Stimulated activated CD4-positive, alpha-beta T cell treated with anti-CD3 and anti-CD28 coated beads, TNF-alpha, amount 100 ng/mL, for 48 hours (primary cell): ENCODE measurements at regions not wholly inside any gene's neighbourhood (a gene's known extent, or its start where the extent isn't known, plus 50 kb on each side); places are given as distances from the start of the nearest gene placed in this dataset.
"Not testable (repeated sequence)": the region's sequence is repeated elsewhere in the genome, so short reads cannot be mapped to it uniquely, and the experiment has no call there.

Experiments used
- DNase-seq, 3 donors: peaks; one replicate each; pipeline ENCODE4 v3.0.0-alpha.2; 2020; ENCODE audit warnings: low read depth in 3 of 3

- DNase-seq = no peak
These were observed 245.7 kb downstream of the SP3 start for GRCh38 chr2:173719471-173719870.

GRCh38 chr2:173720306-173720705 is 244.9 kb downstream of the SP3 start:
- no peak for DNase-seq

- DNase-seq = no peak
These were observed 230.4 kb downstream of the SP3 start for GRCh38 chr2:173734797-173735196.

- not testable (repeated sequence) for DNase-seq
These were observed 227.1 kb downstream of the SP3 start for GRCh38 chr2:173737954-173738575.

GRCh38 chr2:173739006-173739405 is 226.2 kb downstream of the SP3 start:
- no peak for DNase-seq

- DNase-seq = no peak
These were observed 224.5 kb downstream of the SP3 start for GRCh38 chr2:173740639-173741038.

GRCh38 chr2:173741759-173742158 is 223.4 kb downstream of the SP3 start:
- DNase-seq = no peak

- no peak for DNase-seq
These were observed 218.1 kb downstream of the SP3 start for GRCh38 chr2:173747035-173747434.

GRCh38 chr2:173749315-173749714 is 215.9 kb downstream of the SP3 start:
- no peak for DNase-seq

- DNase-seq = no peak
These were observed 214.8 kb downstream of the SP3 start for GRCh38 chr2:173750353-173750801.

- no peak for DNase-seq
These were observed 214.3 kb downstream of the SP3 start for GRCh38 chr2:173750831-173751230.

GRCh38 chr2:173751245-173751975 is 213.8 kb downstream of the SP3 start:
- no peak for DNase-seq

GRCh38 chr2:173752152-173752551 is 213.0 kb downstream of the SP3 start:
- no peak for DNase-seq

- DNase-seq = no peak
These were observed 211.7 kb downstream of the SP3 start for GRCh38 chr2:173753441-173753840.

- no peak for DNase-seq
These were observed 211.0 kb downstream of the SP3 start for GRCh38 chr2:173754165-173754564.

GRCh38 chr2:173754837-173755236 is 210.3 kb downstream of the SP3 start:
- DNase-seq = no peak

GRCh38 chr2:173755798-173756197 is 209.4 kb downstream of the SP3 start:
- no peak for DNase-seq

GRCh38 chr2:173759959-173760358 is 205.2 kb downstream of the SP3 start:
- DNase-seq = no peak

GRCh38 chr2:173760553-173760952 is 204.6 kb downstream of the SP3 start:
- DNase-seq = no peak

- no peak for DNase-seq
These were observed 203.5 kb downstream of the SP3 start for GRCh38 chr2:173761603-173762119.

GRCh38 chr2:173762221-173762620 is 203.0 kb downstream of the SP3 start:
- no peak for DNase-seq

- no peak for DNase-seq
These were observed 202.3 kb downstream of the SP3 start for GRCh38 chr2:173762864-173763263.

GRCh38 chr2:173763641-173764040 is 201.5 kb downstream of the SP3 start:
- no peak for DNase-seq
